Suppressor macrophage treated with lipopolysaccharide for 1 hour (primary cell): ENCODE measurements at regions not wholly inside any gene's neighbourhood (a gene's known extent, or its start where the extent isn't known, plus 50 kb on each side); places are given as distances from the start of the nearest gene placed in this dataset.

ENCODE experiments used
- DNase-seq, 3 donors: peaks; one replicate each; pipeline ENCODE4 v3.0.0-alpha.2; 2020 to 2022

DNA sequence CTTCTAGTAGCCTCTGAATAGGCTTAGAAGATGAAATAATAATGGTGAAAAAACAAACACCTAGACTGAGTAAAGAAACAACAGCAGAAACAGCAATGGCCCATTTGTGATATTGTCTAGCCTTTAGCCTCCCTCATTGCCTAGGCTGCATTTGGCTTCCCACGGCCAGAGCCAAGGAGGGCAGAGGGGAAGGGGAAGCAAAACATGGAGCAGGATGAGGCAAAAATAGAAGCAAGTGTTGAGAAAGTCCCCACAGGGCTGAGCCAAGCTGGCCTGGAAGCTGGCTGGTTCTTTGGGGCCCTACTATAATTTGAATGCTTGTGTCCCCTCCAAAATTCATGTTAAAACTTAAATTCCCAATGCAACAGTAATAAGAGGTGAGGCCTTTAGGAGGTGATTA, 60.2 kb upstream of the KSR1 start:
- DNase-seq: no peak

DNA sequence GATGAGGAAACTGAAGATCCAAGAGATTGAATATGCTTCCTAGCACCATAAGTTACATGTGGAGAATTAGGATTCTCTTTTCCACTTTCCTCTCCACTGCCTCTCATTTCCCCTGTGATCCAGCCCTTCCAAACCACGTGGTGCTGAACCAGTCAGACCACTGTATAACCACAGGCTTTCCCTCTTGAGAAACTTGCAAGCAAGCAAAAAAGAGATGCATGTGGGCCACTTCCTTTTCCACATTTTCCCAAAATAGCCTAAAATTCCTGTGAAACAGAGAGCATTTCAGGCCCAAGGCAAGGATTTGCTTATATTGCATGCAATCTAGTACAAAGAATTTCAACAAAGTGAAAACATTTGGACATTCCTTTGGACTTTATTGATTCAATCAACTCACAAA, 59.3 kb upstream of the KSR1 start:
- DNase-seq: peak; percentile 45 to 52 (median 48)

DNA sequence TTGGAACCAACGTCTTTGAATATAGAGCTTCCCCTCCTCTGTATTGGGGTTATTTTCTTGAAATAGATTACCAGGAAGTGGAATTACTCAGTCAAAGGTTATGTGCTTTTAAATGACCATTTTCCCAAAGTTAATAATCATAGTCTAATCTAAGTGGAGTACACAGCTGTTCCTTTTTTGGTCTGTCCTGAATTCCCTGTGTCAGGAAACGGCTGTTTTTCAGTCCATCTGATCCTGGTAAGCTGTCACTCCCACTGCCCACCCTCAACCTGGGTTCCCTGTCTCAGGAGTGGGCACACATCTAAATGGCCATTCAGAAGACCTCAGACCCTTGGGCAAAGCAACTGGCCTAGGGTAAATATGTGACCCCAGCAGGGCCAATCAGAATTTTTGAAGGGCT, 57.6 kb upstream of the KSR1 start:
- no peak for DNase-seq

DNA sequence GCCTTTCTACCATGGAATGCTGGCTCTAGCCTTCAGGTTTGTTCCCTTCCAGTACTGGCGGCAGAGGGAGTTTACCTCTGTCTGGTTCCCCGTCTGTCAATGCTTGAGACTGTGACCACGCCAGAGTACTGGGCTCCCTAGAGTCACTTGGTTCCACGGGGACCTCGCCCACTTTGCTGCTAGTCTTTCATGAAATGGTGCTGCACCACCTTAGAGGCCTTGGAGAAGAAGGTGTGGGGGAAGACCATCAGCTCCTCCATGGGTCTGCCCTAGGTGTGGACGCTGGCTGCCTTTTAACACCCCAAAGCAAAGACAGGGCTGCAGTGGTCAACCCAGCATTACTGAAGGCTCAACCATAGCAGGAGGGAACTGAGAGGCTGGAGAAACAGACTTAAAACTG, 55.3 kb upstream of the KSR1 start:
- no peak for DNase-seq

DNA sequence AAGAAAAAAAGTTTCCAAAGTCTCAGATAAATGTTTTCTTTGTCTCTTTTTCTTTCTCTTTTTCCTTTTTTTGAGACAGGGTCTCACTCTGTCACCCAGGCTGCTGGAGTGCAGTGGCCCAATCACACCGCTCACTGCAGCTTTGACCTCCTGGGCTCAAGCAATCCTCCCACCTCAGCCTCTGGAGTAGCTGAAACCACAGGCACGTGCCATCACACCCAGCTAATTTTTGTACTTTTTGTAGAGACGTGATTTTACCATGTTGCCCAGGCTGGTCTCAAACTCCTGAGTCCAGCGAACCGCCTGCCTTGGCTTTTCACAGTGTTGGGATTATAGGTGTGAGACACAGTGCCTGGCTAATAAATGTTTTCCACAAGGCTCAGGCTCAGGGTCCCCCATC, 53.3 kb upstream of the KSR1 start:
- no peak for DNase-seq

DNA sequence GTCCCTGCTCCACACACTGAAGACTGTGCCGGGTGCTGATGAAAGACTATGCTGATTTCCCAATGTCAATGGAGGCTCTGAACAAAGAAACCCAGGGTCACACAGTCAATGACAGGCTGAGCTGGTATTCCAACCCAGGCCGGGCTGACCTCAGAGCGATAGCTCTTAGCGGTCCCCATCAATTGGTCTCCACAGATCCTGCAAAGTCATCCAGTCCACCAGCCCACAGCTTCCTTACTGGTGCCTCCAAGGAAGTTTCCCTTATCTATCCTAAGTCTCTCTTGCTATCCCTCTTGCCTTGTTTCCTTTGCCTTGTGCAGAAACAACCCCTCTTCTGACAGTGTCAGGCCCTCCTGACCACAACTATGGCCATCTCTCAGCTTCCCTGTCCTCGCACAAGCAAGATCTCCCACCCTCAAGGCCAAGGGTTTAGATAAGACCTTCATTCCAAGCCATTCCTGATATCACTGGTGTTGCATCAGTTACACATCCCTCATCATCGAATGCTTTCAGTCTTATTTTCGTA, 52.7 kb upstream of the KSR1 start:
- no peak for DNase-seq

DNA sequence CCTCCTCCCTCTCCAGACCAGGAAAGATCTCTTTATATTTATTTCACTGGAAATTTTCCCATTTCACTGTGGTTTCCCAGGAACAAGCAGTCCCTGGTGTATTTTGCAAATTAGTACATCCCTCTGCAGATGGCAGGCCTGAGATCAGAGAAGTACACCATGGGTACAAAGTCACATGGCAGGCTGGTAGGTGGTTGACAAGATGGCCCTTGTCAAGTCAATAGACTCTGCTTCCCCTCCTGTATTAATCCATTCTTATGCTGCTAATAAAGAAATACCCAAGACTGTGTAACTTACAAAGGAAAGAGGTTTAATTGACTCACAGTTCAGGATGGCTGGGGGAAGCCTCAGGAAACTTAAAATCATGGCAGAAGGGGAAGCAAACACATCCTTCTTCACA, 51.6 kb upstream of the KSR1 start:
- DNase-seq: peak in 1 of 3 donors; percentile 44
